ENCODE measurements at regions not wholly inside any gene's neighbourhood (a gene's known extent, or its start where the extent isn't known, plus 50 kb on each side); places are given as distances from the start of the nearest gene placed in this dataset.
"Not testable (repeated sequence)": the region's sequence is repeated elsewhere in the genome, so short reads cannot be mapped to it uniquely, and the experiment has no call there.

GRCh38 chr7:68176974-68177373 is 1180.3 kb downstream of the TYW1 start:
- ATAC-seq: no peak
- H3K4me3 Mint-ChIP-seq: no peak overlapping the region
- peaks cover 10% of the 10 kb centered on the region for H3K9me3 Mint-ChIP-seq
- no peaks in the 10 kb centered on the region for H3K36me3 Mint-ChIP-seq (ENCODE audit: low read depth)
- no peaks in the 10 kb centered on the region for H3K4me1 Mint-ChIP-seq
- H3K27me3 Mint-ChIP-seq: no peaks in the 10 kb centered on the region
- H3K27ac Mint-ChIP-seq: no peak overlapping the region
- DNase-seq: peak; percentile 8

DNA sequence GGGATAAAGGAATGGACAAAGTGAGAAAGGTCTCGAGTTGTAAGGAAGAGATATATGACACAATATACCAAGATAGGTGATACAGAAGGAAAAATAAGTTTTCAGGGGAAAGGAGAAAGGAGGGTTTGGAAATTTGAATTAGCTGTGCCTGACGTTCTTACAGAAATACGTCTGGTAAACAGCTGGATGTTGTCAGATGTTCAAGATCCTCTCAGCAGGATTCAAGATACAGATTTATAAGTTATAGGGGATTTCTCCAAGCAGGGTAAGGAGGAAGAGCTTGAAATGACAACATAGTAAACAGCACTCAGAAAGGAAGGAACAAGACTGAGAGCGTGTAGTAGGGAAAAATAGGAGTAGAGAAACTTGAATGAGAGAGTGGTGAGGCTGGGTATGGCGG is 1184.1 kb downstream of the TYW1 start:
- no peaks in the 10 kb centered on the region for H3K27me3 Mint-ChIP-seq
- no peaks in the 10 kb centered on the region for H3K36me3 Mint-ChIP-seq (ENCODE audit: low read depth)
- H3K4me1 Mint-ChIP-seq: no peaks in the 10 kb centered on the region
- peaks cover 16% of the 10 kb centered on the region for H3K9me3 Mint-ChIP-seq
- no peak overlapping the region for H3K27ac Mint-ChIP-seq
- no peak for ATAC-seq
- DNase-seq: no peak
- H3K4me3 Mint-ChIP-seq: no peak overlapping the region

DNA sequence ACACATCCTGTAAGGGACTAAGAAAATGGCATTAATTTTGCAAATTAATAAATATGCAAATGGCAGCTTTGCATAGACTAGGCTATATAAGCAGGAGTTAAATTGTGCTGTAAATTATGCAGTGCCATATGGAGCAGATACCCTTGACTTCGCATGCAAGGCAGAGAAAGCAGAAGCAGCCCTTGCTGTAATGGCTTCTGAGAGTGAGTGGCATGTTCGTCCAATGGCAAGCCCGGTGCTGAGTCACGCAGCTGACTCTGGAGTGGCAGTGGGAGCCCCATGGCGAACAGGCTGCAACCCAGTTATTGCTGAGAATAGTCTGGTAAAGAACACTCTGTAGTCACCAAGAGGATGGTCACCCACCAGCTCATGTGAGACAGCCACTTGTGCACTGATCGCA is 1186.5 kb downstream of the TYW1 start:
- no peaks in the 10 kb centered on the region for H3K36me3 Mint-ChIP-seq (ENCODE audit: low read depth)
- ATAC-seq (no peak), DNase-seq (no peak)
- H3K27ac Mint-ChIP-seq: no peak overlapping the region
- no peaks in the 10 kb centered on the region for H3K4me1 Mint-ChIP-seq
- no peaks in the 10 kb centered on the region for H3K27me3 Mint-ChIP-seq
- H3K9me3 Mint-ChIP-seq: peaks cover 22% of the 10 kb centered on the region
- H3K4me3 Mint-ChIP-seq: no peak overlapping the region

GRCh38 chr7:68185631-68186456 is 1189.2 kb downstream of the TYW1 start:
- no peaks in the 10 kb centered on the region for H3K4me1 Mint-ChIP-seq
- H3K4me3 Mint-ChIP-seq: no peak overlapping the region

GRCh38 chr7:68187532-68187931 is 1190.9 kb downstream of the TYW1 start:
- Mint-ChIP-seq H3K27me3 (no peaks in the 10 kb centered on the region), H3K4me1 (no peaks in the 10 kb centered on the region), H3K27ac (no peak overlapping the region), H3K36me3 (ENCODE audit: low read depth) (no peaks in the 10 kb centered on the region), H3K9me3 (peaks cover 15% of the 10 kb centered on the region), H3K4me3 (no peak overlapping the region)
- DNase-seq (no peak), ATAC-seq (no peak)

More at GRCh38 chr7:68185631-68186456, 1189.2 kb downstream of the TYW1 start:
- Mint-ChIP-seq H3K36me3 (ENCODE audit: low read depth) (no peaks in the 10 kb centered on the region), H3K9me3 (peaks cover 17% of the 10 kb centered on the region), H3K27me3 (no peaks in the 10 kb centered on the region), H3K27ac (no peak overlapping the region)
- ATAC-seq (no peak), DNase-seq (no peak)

GRCh38 chr7:68192941-68193340 is 1196.3 kb downstream of the TYW1 start:
- Mint-ChIP-seq H3K27me3 (no peaks in the 10 kb centered on the region), H3K27ac (no peak overlapping the region), H3K36me3 (ENCODE audit: low read depth) (no peaks in the 10 kb centered on the region), H3K4me1 (no peaks in the 10 kb centered on the region), H3K9me3 (peaks cover 12% of the 10 kb centered on the region), H3K4me3 (no peak overlapping the region)
- no peak for DNase-seq
- no peak for ATAC-seq

DNA sequence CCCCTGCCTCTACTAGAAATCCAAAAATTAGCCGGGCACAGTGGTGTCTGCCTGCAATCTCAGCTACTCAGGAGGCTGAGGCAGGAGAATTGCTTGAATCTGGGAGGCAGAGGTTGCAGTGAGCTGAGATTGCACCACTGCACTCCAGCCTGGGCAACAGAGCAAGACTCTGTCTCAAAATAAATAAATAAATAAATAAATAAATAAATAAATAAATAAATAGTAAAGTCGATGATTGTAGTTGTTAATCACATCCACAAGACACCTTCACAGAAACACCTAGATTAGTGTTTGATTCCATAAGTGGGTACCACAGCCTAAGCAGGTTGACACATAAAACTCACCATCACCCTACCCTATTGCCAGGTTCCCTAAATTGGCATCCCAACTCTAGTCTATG is 1199.0 kb downstream of the TYW1 start:
- H3K27ac Mint-ChIP-seq; H3K27me3 Mint-ChIP-seq; H3K36me3 Mint-ChIP-seq (ENCODE audit: low read depth); ATAC-seq; DNase-seq; H3K4me1 Mint-ChIP-seq; H3K4me3 Mint-ChIP-seq: not testable (repeated sequence)
- H3K9me3 Mint-ChIP-seq: peaks cover 19% of the 10 kb centered on the region

DNA sequence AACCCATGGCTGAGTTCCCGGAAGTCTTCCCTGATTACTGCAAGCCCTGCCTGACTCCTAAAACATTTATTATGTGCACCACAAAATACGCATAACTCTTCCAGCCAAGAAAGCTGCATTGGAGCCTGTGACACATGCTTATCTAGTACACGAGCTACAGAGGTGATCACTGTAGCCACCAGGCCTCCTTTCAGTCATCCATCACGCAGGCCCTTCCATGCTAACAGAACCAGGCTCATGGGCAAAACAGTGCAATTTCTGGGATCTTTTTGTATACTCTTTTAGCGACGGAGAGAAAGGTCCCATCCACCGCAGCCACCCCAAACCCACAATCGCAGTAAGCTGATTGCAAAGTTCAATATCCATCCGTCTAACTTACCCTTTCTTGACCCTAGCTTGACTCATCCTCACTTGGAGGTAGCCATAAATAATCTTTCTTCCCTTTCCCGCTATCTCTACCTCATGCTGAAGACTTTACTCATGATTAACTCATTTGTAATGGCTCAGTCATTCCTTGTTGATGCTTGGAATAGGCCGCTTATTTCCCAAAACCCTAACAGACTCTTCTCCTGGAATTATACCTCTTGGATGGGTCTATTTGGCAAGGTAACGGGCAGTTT is 1203.5 kb downstream of the TYW1 start:
- H3K27ac Mint-ChIP-seq: no peak overlapping the region
- ATAC-seq: no peak

DNA sequence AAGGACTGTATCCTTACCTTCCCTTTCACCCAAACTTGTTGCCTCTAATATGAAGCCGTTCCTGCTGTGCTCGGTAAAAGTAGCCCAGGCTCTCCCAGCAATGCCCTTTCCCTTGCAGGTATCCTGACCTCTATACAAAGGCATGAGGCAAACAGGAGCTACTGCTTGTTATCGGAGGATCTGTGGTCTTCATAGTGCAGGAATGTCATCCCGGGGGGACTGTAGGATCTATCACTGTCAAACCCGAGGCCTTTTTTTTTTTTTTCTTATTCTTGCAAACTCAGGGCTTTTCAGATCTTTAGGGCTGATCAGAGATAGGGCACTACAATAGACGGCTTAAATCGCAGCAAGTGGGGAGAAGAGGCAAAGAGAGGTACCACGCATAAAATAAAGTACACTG is 1206.6 kb downstream of the TYW1 start:
- no peaks in the 10 kb centered on the region for H3K36me3 Mint-ChIP-seq (ENCODE audit: low read depth)
- no peaks in the 10 kb centered on the region for H3K27me3 Mint-ChIP-seq
- DNase-seq (no peak), ATAC-seq (no peak)
- peaks cover 20% of the 10 kb centered on the region for H3K9me3 Mint-ChIP-seq
- no peaks in the 10 kb centered on the region for H3K4me1 Mint-ChIP-seq
- H3K4me3 Mint-ChIP-seq: no peak overlapping the region
- H3K27ac Mint-ChIP-seq: no peak overlapping the region

More for the DNA sequence above, 1203.5 kb downstream of the TYW1 start:
- Mint-ChIP-seq H3K9me3 (peaks cover 21% of the 10 kb centered on the region), H3K36me3 (ENCODE audit: low read depth) (no peaks in the 10 kb centered on the region), H3K27me3 (no peaks in the 10 kb centered on the region), H3K4me1 (no peaks in the 10 kb centered on the region), H3K4me3 (no peak overlapping the region)
- DNase-seq: no peak

DNA sequence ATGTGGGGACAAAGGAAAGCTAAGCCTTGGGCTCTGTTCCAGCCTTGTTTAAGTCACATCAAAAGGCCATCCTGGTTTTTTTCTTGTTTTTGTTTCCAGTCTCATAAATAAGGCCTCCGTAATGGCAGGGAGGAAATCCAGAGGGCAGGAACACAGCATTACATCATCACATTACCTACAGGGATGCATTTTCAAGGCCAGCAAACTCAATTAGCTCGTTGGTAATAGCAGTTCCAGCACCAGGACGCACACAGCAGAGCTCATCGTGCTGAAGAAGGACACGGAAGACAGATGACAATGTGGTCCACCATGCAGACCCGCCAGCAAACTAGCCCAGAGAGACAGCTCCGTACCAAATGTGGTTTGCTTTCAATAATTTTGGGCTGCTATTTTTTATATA is 1209.2 kb downstream of the TYW1 start:
- H3K27me3 Mint-ChIP-seq: no peaks in the 10 kb centered on the region
- H3K4me1 Mint-ChIP-seq: no peaks in the 10 kb centered on the region
- H3K9me3 Mint-ChIP-seq: peaks cover 16% of the 10 kb centered on the region
- H3K4me3 Mint-ChIP-seq: no peak overlapping the region
- no peaks in the 10 kb centered on the region for H3K36me3 Mint-ChIP-seq (ENCODE audit: low read depth)
- ATAC-seq (no peak), DNase-seq (no peak)
- H3K27ac Mint-ChIP-seq: no peak overlapping the region

GRCh38 chr7:68206946-68207485 is 1210.4 kb downstream of the TYW1 start:
- no peaks in the 10 kb centered on the region for H3K27me3 Mint-ChIP-seq
- no peak overlapping the region for H3K27ac Mint-ChIP-seq
- peaks cover 16% of the 10 kb centered on the region for H3K9me3 Mint-ChIP-seq
- ATAC-seq (no peak), DNase-seq (no peak)
- H3K4me3 Mint-ChIP-seq: no peak overlapping the region
- no peaks in the 10 kb centered on the region for H3K4me1 Mint-ChIP-seq
- H3K36me3 Mint-ChIP-seq (ENCODE audit: low read depth): no peaks in the 10 kb centered on the region

- Mint-ChIP-seq H3K36me3 (ENCODE audit: low read depth) (no peaks in the 10 kb centered on the region), H3K4me3 (no peak overlapping the region), H3K9me3 (peaks cover 14% of the 10 kb centered on the region), H3K27me3 (no peaks in the 10 kb centered on the region), H3K27ac (no peak overlapping the region), H3K4me1 (no peaks in the 10 kb centered on the region)
- ATAC-seq: no peak
- DNase-seq: no peak
These were observed 1211.0 kb downstream of the TYW1 start for GRCh38 chr7:68207676-68208075.

- Mint-ChIP-seq H3K27ac (no peak overlapping the region), H3K4me3 (no peak overlapping the region), H3K9me3 (peaks cover 13% of the 10 kb centered on the region), H3K27me3 (no peaks in the 10 kb centered on the region), H3K4me1 (no peaks in the 10 kb centered on the region), H3K36me3 (ENCODE audit: low read depth) (no peaks in the 10 kb centered on the region)
- no peak for ATAC-seq
- DNase-seq: no peak
These were observed 1212.9 kb downstream of the TYW1 start for GRCh38 chr7:68209486-68209885.

GRCh38 chr7:68213838-68214237 is 1217.2 kb downstream of the TYW1 start:
- Mint-ChIP-seq H3K36me3 (ENCODE audit: low read depth) (no peaks in the 10 kb centered on the region), H3K4me3 (no peak overlapping the region), H3K9me3 (peaks cover 7% of the 10 kb centered on the region), H3K27me3 (no peaks in the 10 kb centered on the region), H3K4me1 (no peaks in the 10 kb centered on the region), H3K27ac (no peak overlapping the region)
- no peak for ATAC-seq
- DNase-seq: no peak

GRCh38 chr7:68216051-68216450 is 1219.4 kb downstream of the TYW1 start:
- H3K9me3 Mint-ChIP-seq: peaks cover 3% of the 10 kb centered on the region
- no peak overlapping the region for H3K27ac Mint-ChIP-seq
- ATAC-seq (no peak), DNase-seq (no peak)
- no peak overlapping the region for H3K4me3 Mint-ChIP-seq
- no peaks in the 10 kb centered on the region for H3K36me3 Mint-ChIP-seq (ENCODE audit: low read depth)
- H3K27me3 Mint-ChIP-seq: no peaks in the 10 kb centered on the region
- no peaks in the 10 kb centered on the region for H3K4me1 Mint-ChIP-seq
